Mononuclear cell (primary cell): ENCODE measurements at regions not wholly inside any gene's neighbourhood (a gene's known extent, or its start where the extent isn't known, plus 50 kb on each side); places are given as distances from the start of the nearest gene placed in this dataset.

ENCODE experiments used
- H3K27me3 ChIP-seq: 2 replicates; pipeline ENCODE4 v1.6.0; 2011; ENCODE audit warnings: low read length, control low read depth; ENCODE audit not compliant: insufficient read depth
- H3K4me1 ChIP-seq: 2 replicates; pipeline ENCODE4 v1.5.1; 2011; ENCODE audit warnings: mild to moderate bottlenecking, low read length, control low read depth; ENCODE audit not compliant: insufficient read depth
- H3K4me3 ChIP-seq: 2 replicates; pipeline ENCODE4 v1.5.1; 2011; ENCODE audit warnings: mild to moderate bottlenecking, low read length, moderate library complexity
- H3K9me3 ChIP-seq: 2 replicates; pipeline ENCODE4 v1.5.1; 2011; ENCODE audit warnings: low read depth, mild to moderate bottlenecking, control low read depth, low read length

GRCh38 chr2:58974426-58974825 is 733.3 kb upstream of the FANCL start:
- H3K4me3 ChIP-seq = no peak overlapping the region
- H3K9me3 ChIP-seq = no peaks in the 10 kb centered on the region
- no peaks in the 10 kb centered on the region for H3K27me3 ChIP-seq
- no peaks in the 10 kb centered on the region for H3K4me1 ChIP-seq

- H3K4me3 ChIP-seq = no peak overlapping the region
- no peaks in the 10 kb centered on the region for H3K4me1 ChIP-seq
- H3K9me3 ChIP-seq = no peaks in the 10 kb centered on the region
- H3K27me3 ChIP-seq = no peaks in the 10 kb centered on the region
Measured at GRCh38 chr2:58973811-58974281, 732.7 kb upstream of the FANCL start.

GRCh38 chr2:58972737-58973136 is 731.6 kb upstream of the FANCL start:
- Histone ChIP-seq H3K4me1 (no peaks in the 10 kb centered on the region), H3K9me3 (no peaks in the 10 kb centered on the region), H3K27me3 (no peaks in the 10 kb centered on the region), H3K4me3 (no peak overlapping the region)

- Histone ChIP-seq H3K4me1 (no peaks in the 10 kb centered on the region), H3K4me3 (no peak overlapping the region), H3K9me3 (no peaks in the 10 kb centered on the region), H3K27me3 (no peaks in the 10 kb centered on the region)
Measured at GRCh38 chr2:58971511-58972360, 730.6 kb upstream of the FANCL start.

- Histone ChIP-seq H3K27me3 (no peaks in the 10 kb centered on the region), H3K4me3 (no peak overlapping the region), H3K4me1 (no peaks in the 10 kb centered on the region), H3K9me3 (no peaks in the 10 kb centered on the region)
Measured at GRCh38 chr2:58970365-58970764, 729.2 kb upstream of the FANCL start.

- Histone ChIP-seq H3K27me3 (no peaks in the 10 kb centered on the region), H3K4me3 (no peak overlapping the region), H3K9me3 (no peaks in the 10 kb centered on the region), H3K4me1 (no peaks in the 10 kb centered on the region)
Measured at GRCh38 chr2:58968885-58969284, 727.8 kb upstream of the FANCL start.

GRCh38 chr2:58967736-58968135 is 726.6 kb upstream of the FANCL start:
- Histone ChIP-seq H3K27me3 (no peaks in the 10 kb centered on the region), H3K9me3 (no peaks in the 10 kb centered on the region), H3K4me3 (no peak overlapping the region), H3K4me1 (no peaks in the 10 kb centered on the region)

GRCh38 chr2:58965602-58966001 is 724.5 kb upstream of the FANCL start:
- Histone ChIP-seq H3K4me1 (no peaks in the 10 kb centered on the region), H3K27me3 (no peaks in the 10 kb centered on the region), H3K9me3 (no peaks in the 10 kb centered on the region), H3K4me3 (no peak overlapping the region)

GRCh38 chr2:58959996-58960395 is 718.9 kb upstream of the FANCL start:
- Histone ChIP-seq H3K9me3 (no peaks in the 10 kb centered on the region), H3K4me1 (no peaks in the 10 kb centered on the region), H3K4me3 (no peak overlapping the region), H3K27me3 (no peaks in the 10 kb centered on the region)

GRCh38 chr2:58957188-58957840 is 716.2 kb upstream of the FANCL start:
- H3K9me3 ChIP-seq = no peaks in the 10 kb centered on the region
- no peaks in the 10 kb centered on the region for H3K27me3 ChIP-seq
- no peaks in the 10 kb centered on the region for H3K4me1 ChIP-seq
- H3K4me3 ChIP-seq = no peak overlapping the region

- H3K27me3 ChIP-seq = no peaks in the 10 kb centered on the region
- H3K9me3 ChIP-seq = no peaks in the 10 kb centered on the region
- no peak overlapping the region for H3K4me3 ChIP-seq
- H3K4me1 ChIP-seq = no peaks in the 10 kb centered on the region
Measured at GRCh38 chr2:58954880-58955385, 713.8 kb upstream of the FANCL start.

- no peaks in the 10 kb centered on the region for H3K9me3 ChIP-seq
- no peaks in the 10 kb centered on the region for H3K27me3 ChIP-seq
- no peaks in the 10 kb centered on the region for H3K4me1 ChIP-seq
- H3K4me3 ChIP-seq = no peak overlapping the region
Measured at GRCh38 chr2:58951722-58952121, 710.6 kb upstream of the FANCL start.

- Histone ChIP-seq H3K9me3 (no peaks in the 10 kb centered on the region), H3K4me1 (no peaks in the 10 kb centered on the region), H3K27me3 (no peaks in the 10 kb centered on the region), H3K4me3 (no peak overlapping the region)
Measured at GRCh38 chr2:58950795-58951462, 709.8 kb upstream of the FANCL start.

- Histone ChIP-seq H3K4me1 (no peaks in the 10 kb centered on the region), H3K27me3 (peaks cover 3% of the 10 kb centered on the region), H3K4me3 (no peak overlapping the region), H3K9me3 (no peaks in the 10 kb centered on the region)
Measured at GRCh38 chr2:58939388-58939787, 698.3 kb upstream of the FANCL start.

GRCh38 chr2:58938988-58939387 is 697.9 kb upstream of the FANCL start:
- H3K9me3 ChIP-seq = no peaks in the 10 kb centered on the region
- no peak overlapping the region for H3K4me3 ChIP-seq
- H3K27me3 ChIP-seq = peaks cover 3% of the 10 kb centered on the region
- no peaks in the 10 kb centered on the region for H3K4me1 ChIP-seq
